ENCODE measurements at regions not wholly inside any gene's neighbourhood (a gene's known extent, or its start where the extent isn't known, plus 50 kb on each side); places are given as distances from the start of the nearest gene placed in this dataset.

DNA sequence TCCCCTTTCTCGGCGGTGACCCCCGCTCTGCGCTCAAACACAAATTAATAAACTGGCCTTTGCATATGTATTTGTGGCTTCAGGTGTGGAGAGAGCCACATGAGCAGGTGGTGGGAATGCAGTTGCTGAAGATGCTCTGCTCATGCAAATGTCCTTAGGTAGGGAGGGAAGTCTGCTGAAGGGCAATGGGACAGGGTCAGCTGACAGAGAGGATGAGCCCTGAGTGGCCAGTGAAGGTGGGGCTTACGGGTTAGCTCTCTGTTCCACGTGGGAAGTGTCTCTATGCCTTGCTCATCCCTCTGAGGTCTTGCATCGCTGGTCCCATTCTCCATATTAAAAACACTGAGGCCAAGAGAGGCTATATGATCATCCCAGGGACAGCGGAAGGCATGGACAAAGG, 74.2 kb upstream of the CCL1 start:
- no peaks in the 10 kb centered on the region for H3K9me3 ChIP-seq (ENCODE audit: insufficient read depth, low read depth, low read length)
- H3K27ac Mint-ChIP-seq (ENCODE audit: unreplicated experiment) = no peak overlapping the region
- no peak overlapping the region for H3K27ac ChIP-seq (ENCODE audit: low read depth, low read length)
- no peak overlapping the region for H3K9ac ChIP-seq (ENCODE audit: low read length)
- H4K20me1 ChIP-seq (ENCODE audit: insufficient read depth, low read length) = no peaks in the 10 kb centered on the region
- H3K4me1 ChIP-seq (ENCODE audit: insufficient read depth, low read length) = no peaks in the 10 kb centered on the region
- TF ChIP-seq, protein P1, sequence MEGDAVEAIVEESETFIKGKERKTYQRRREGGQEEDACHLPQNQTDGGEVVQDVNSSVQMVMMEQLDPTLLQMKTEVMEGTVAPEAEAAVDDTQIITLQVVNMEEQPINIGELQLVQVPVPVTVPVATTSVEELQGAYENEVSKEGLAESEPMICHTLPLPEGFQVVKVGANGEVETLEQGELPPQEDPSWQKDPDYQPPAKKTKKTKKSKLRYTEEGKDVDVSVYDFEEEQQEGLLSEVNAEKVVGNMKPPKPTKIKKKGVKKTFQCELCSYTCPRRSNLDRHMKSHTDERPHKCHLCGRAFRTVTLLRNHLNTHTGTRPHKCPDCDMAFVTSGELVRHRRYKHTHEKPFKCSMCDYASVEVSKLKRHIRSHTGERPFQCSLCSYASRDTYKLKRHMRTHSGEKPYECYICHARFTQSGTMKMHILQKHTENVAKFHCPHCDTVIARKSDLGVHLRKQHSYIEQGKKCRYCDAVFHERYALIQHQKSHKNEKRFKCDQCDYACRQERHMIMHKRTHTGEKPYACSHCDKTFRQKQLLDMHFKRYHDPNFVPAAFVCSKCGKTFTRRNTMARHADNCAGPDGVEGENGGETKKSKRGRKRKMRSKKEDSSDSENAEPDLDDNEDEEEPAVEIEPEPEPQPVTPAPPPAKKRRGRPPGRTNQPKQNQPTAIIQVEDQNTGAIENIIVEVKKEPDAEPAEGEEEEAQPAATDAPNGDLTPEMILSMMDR (IDR thresholded peaks at IDR 0.05; ENCODE audit: insufficient read depth, low read depth, low read length) = no peak
- no peak for TF ChIP-seq EZH2 (IDR thresholded peaks at IDR 0.05; ENCODE audit: insufficient read depth, low read length)
- DNase-seq (ENCODE audit: low read depth) (no peak), FAIRE-seq (no peak)
- H3K79me2 ChIP-seq (ENCODE audit: insufficient read depth, low read length) = no peaks in the 10 kb centered on the region
- no peaks in the 10 kb centered on the region for H3K36me3 Mint-ChIP-seq (ENCODE audit: low read depth, unreplicated experiment)
- H3K4me1 Mint-ChIP-seq (ENCODE audit: low read depth, unreplicated experiment) = peaks cover 7% of the 10 kb centered on the region
- H3K36me3 ChIP-seq (ENCODE audit: insufficient read depth, low read length) = no peaks in the 10 kb centered on the region
- H3K4me3 ChIP-seq (ENCODE audit: insufficient read depth, low read depth, low read length) = no peak overlapping the region
- no peaks in the 10 kb centered on the region for H3K27me3 ChIP-seq (ENCODE audit: insufficient read depth, low read length)
- peaks cover 1% of the 10 kb centered on the region for H3K9me3 Mint-ChIP-seq (ENCODE audit: unreplicated experiment)
- no peak overlapping the region for H3K4me2 ChIP-seq (ENCODE audit: low read length)
- no peak overlapping the region for H3K4me3 Mint-ChIP-seq (ENCODE audit: unreplicated experiment)
- H3K27me3 Mint-ChIP-seq (ENCODE audit: low read depth, unreplicated experiment) = peaks cover 63% of the 10 kb centered on the region
- H2AFZ ChIP-seq (ENCODE audit: low read depth, low read length) = no peak overlapping the region

DNA sequence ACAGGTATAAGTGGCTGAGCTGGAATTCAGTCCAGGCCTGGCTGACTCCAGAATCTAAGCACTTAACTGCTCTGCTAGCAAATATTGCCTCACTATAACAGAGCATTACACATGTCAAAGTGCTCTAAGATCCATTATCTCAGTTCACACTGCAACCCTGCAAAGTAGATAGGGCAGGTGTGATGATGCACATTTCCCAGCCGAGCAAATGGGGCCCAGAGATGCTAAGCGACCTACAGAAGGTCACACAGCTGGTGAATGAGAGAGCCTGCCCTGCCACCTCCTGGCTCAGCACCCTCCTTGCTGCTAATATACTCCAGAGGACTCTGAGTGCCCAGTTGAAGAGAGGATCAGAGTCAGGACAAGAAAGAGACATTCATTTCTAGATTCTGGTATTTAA, 73.6 kb upstream of the CCL1 start:
- Mint-ChIP-seq H3K27me3 (ENCODE audit: low read depth, unreplicated experiment) (peaks cover 62% of the 10 kb centered on the region), H3K9me3 (ENCODE audit: unreplicated experiment) (peaks cover 1% of the 10 kb centered on the region), H3K36me3 (ENCODE audit: low read depth, unreplicated experiment) (no peaks in the 10 kb centered on the region), H3K4me3 (ENCODE audit: unreplicated experiment) (no peak overlapping the region), H3K4me1 (ENCODE audit: low read depth, unreplicated experiment) (peaks cover 7% of the 10 kb centered on the region), H3K27ac (ENCODE audit: unreplicated experiment) (no peak overlapping the region)
- no peaks in the 10 kb centered on the region for H4K20me1 ChIP-seq (ENCODE audit: insufficient read depth, low read length)
- H3K4me1 ChIP-seq (ENCODE audit: insufficient read depth, low read length) = no peaks in the 10 kb centered on the region
- no peaks in the 10 kb centered on the region for H3K27me3 ChIP-seq (ENCODE audit: insufficient read depth, low read length)
- no peak overlapping the region for H3K4me2 ChIP-seq (ENCODE audit: low read length)
- H3K79me2 ChIP-seq (ENCODE audit: insufficient read depth, low read length) = no peaks in the 10 kb centered on the region
- H2AFZ ChIP-seq (ENCODE audit: low read depth, low read length) = no peak overlapping the region
- H3K4me3 ChIP-seq (ENCODE audit: insufficient read depth, low read depth, low read length) = no peak overlapping the region
- H3K9me3 ChIP-seq (ENCODE audit: insufficient read depth, low read depth, low read length) = no peaks in the 10 kb centered on the region
- H3K27ac ChIP-seq (ENCODE audit: low read depth, low read length) = no peak overlapping the region
- no peak for DNase-seq (ENCODE audit: low read depth)
- H3K9ac ChIP-seq (ENCODE audit: low read length) = no peak overlapping the region
- TF ChIP-seq, protein P1 (IDR thresholded peaks at IDR 0.05; ENCODE audit: insufficient read depth, low read depth, low read length) = no peak
- TF ChIP-seq EZH2 (IDR thresholded peaks at IDR 0.05; ENCODE audit: insufficient read depth, low read length) = no peak
- no peaks in the 10 kb centered on the region for H3K36me3 ChIP-seq (ENCODE audit: insufficient read depth, low read length)
- FAIRE-seq = no peak

DNA sequence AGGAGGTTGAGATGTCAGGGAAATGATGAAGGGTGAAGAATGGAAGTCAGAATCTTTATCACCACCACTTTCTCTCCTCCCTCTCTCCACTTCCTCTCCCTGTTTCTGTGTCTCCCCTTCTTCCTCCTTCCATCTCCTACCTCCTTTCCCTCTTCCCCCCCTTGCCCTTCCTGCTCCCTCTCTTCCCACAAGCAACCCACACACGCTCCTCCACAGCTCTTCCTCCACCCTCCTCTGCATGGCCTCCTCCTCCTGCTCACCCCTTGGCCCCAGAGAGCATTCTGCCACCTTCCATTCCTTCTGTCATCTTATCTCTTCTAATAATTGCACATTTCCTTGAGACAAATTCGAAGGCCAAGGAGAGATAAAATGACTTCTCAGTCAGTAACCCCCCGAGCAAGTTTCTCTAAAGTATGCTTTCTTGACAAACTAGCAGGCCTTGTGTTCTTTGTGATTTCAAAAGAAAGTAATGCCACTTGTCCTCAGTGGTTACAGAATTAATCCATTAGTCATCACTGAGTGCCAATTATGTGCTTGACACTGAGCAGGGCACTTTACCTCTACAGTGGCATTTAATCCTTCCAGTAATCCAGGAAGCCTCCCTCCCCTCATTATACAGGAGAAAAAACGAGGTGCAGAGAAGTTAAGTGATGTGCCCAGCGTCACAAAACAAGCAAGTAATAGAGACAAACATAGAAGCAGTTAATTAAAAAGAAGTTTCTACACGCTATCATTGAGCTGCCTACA, 72.3 kb upstream of the CCL1 start:
- H3K4me1 ChIP-seq (ENCODE audit: insufficient read depth, low read length) = no peaks in the 10 kb centered on the region
- H3K4me2 ChIP-seq (ENCODE audit: low read length) = no peak overlapping the region
- H3K79me2 ChIP-seq (ENCODE audit: insufficient read depth, low read length) = no peaks in the 10 kb centered on the region
- H3K27ac Mint-ChIP-seq (ENCODE audit: unreplicated experiment) = no peak overlapping the region
- no peaks in the 10 kb centered on the region for H3K27me3 ChIP-seq (ENCODE audit: insufficient read depth, low read length)
- H2AFZ ChIP-seq (ENCODE audit: low read depth, low read length) = no peak overlapping the region
- peaks cover 7% of the 10 kb centered on the region for H3K4me1 Mint-ChIP-seq (ENCODE audit: low read depth, unreplicated experiment)
- FAIRE-seq (no peak), DNase-seq (ENCODE audit: low read depth) (no peak)
- no peak overlapping the region for H3K4me3 Mint-ChIP-seq (ENCODE audit: unreplicated experiment)
- no peaks in the 10 kb centered on the region for H3K36me3 Mint-ChIP-seq (ENCODE audit: low read depth, unreplicated experiment)
- peaks cover 1% of the 10 kb centered on the region for H3K9me3 Mint-ChIP-seq (ENCODE audit: unreplicated experiment)
- peaks cover 52% of the 10 kb centered on the region for H3K27me3 Mint-ChIP-seq (ENCODE audit: low read depth, unreplicated experiment)
- H3K4me3 ChIP-seq (ENCODE audit: insufficient read depth, low read depth, low read length) = no peak overlapping the region
- no peak overlapping the region for H3K27ac ChIP-seq (ENCODE audit: low read depth, low read length)
- H3K36me3 ChIP-seq (ENCODE audit: insufficient read depth, low read length) = no peaks in the 10 kb centered on the region
- H4K20me1 ChIP-seq (ENCODE audit: insufficient read depth, low read length) = no peaks in the 10 kb centered on the region
- no peaks in the 10 kb centered on the region for H3K9me3 ChIP-seq (ENCODE audit: insufficient read depth, low read depth, low read length)
- H3K9ac ChIP-seq (ENCODE audit: low read length) = no peak overlapping the region
- TF ChIP-seq EZH2 (IDR thresholded peaks at IDR 0.05; ENCODE audit: insufficient read depth, low read length) = no peak
- TF ChIP-seq, protein P1 (IDR thresholded peaks at IDR 0.05; ENCODE audit: insufficient read depth, low read depth, low read length) = no peak
